HTR-8/SVneo (cell line): ENCODE measurements at regions not wholly inside any gene's neighbourhood (a gene's known extent, or its start where the extent isn't known, plus 50 kb on each side); places are given as distances from the start of the nearest gene placed in this dataset.
"Not testable (repeated sequence)": the region's sequence is repeated elsewhere in the genome, so short reads cannot be mapped to it uniquely, and the experiment has no call there.

Experiments used
- DNase-seq: peaks from one replicate; pipeline ENCODE4 v3.0.0; 2011; ENCODE audit warnings: low spot score, mixed read lengths; ENCODE audit not compliant: insufficient read length
- FAIRE-seq: peaks from 2 replicates; lab custom pipeline; 2011; peaks lifted over from hg19 to GRCh38; lab: Jason Lieb, UNC

- FAIRE-seq = no peak
- DNase-seq = no peak
These were observed 270.6 kb upstream of the GALNTL6 start for GRCh38 chr4:171542640-171543039.

- DNase-seq = no peak
- FAIRE-seq = no peak
These were observed 274.6 kb upstream of the GALNTL6 start for GRCh38 chr4:171538601-171539100.

GRCh38 chr4:171534391-171534790 lies 278.8 kb upstream of the GALNTL6 start:
- no peak for FAIRE-seq

GRCh38 chr4:171532968-171533367 lies 280.2 kb upstream of the GALNTL6 start:
- FAIRE-seq (no peak), DNase-seq (no peak)

More at GRCh38 chr4:171534391-171534790, 278.8 kb upstream of the GALNTL6 start:
- DNase-seq = no peak

- FAIRE-seq = no peak
- no peak for DNase-seq
These were observed 288.3 kb upstream of the GALNTL6 start for GRCh38 chr4:171524903-171525302.

- FAIRE-seq (no peak), DNase-seq (no peak)
These were observed 291.5 kb upstream of the GALNTL6 start for GRCh38 chr4:171521726-171522125.

GRCh38 chr4:171519457-171519856 lies 293.7 kb upstream of the GALNTL6 start:
- DNase-seq (no peak), FAIRE-seq (no peak)

GRCh38 chr4:171517883-171518282 lies 295.3 kb upstream of the GALNTL6 start:
- DNase-seq (no peak), FAIRE-seq (no peak)

- no peak for DNase-seq
- no peak for FAIRE-seq
These were observed 296.5 kb upstream of the GALNTL6 start for GRCh38 chr4:171516694-171517093.

GRCh38 chr4:171484681-171485080 lies 328.5 kb upstream of the GALNTL6 start:
- FAIRE-seq (no peak), DNase-seq (no peak)

- DNase-seq = no peak
- no peak for FAIRE-seq
These were observed 335.0 kb upstream of the GALNTL6 start for GRCh38 chr4:171478181-171478580.

- not testable (repeated sequence) for FAIRE-seq
These were observed 338.1 kb upstream of the GALNTL6 start for GRCh38 chr4:171475111-171475510.

GRCh38 chr4:171473155-171473554 lies 340.0 kb upstream of the GALNTL6 start:
- FAIRE-seq (no peak), DNase-seq (no peak)

More at GRCh38 chr4:171475111-171475510, 338.1 kb upstream of the GALNTL6 start:
- DNase-seq = not testable (repeated sequence)

- FAIRE-seq (no peak), DNase-seq (no peak)
These were observed 341.0 kb upstream of the GALNTL6 start for GRCh38 chr4:171472230-171472629.

GRCh38 chr4:171464499-171464898 lies 348.7 kb upstream of the GALNTL6 start:
- DNase-seq (no peak), FAIRE-seq (no peak)

- DNase-seq = no peak
- FAIRE-seq = no peak
These were observed 352.0 kb upstream of the GALNTL6 start for GRCh38 chr4:171461191-171461590.

GRCh38 chr4:171448919-171449481 lies 364.2 kb upstream of the GALNTL6 start:
- FAIRE-seq (no peak), DNase-seq (no peak)

GRCh38 chr4:171448358-171448757 lies 364.8 kb upstream of the GALNTL6 start:
- no peak for DNase-seq
- FAIRE-seq = no peak

- no peak for FAIRE-seq
- no peak for DNase-seq
These were observed 371.8 kb upstream of the GALNTL6 start for GRCh38 chr4:171441300-171441941.

GRCh38 chr4:171433674-171434073 lies 379.5 kb upstream of the GALNTL6 start:
- DNase-seq = no peak
- FAIRE-seq = no peak

GRCh38 chr4:171432536-171432935 lies 380.7 kb upstream of the GALNTL6 start:
- DNase-seq (no peak), FAIRE-seq (no peak)

GRCh38 chr4:171430495-171430894 lies 382.7 kb upstream of the GALNTL6 start:
- no peak for DNase-seq
- FAIRE-seq = no peak
